ENCODE measurements at regions not wholly inside any gene's neighbourhood (a gene's known extent, or its start where the extent isn't known, plus 50 kb on each side); places are given as distances from the start of the nearest gene placed in this dataset.

GRCh38 chr2:7456762-7457161 is 539.5 kb downstream of the RNF144A start:
- TF ChIP-seq RAD21 (IDR thresholded peaks at IDR 0.05; ENCODE audit: low read depth) (no peak), POLR2AphosphoS5 (IDR thresholded peaks at IDR 0.05; ENCODE audit: low read depth, low read length) (no peak), CTCF (IDR thresholded peaks at IDR 0.05 in 2 of 3, conservative IDR thresholded peaks at IDR 0.05 in 1 of 3; ENCODE audit: borderline replicate concordance in 1 of 3, insufficient read depth in 1 of 3, low read depth in 2 of 3, low read length in 2 of 3) (no peak), POLR2A (IDR thresholded peaks at IDR 0.05; ENCODE audit: borderline replicate concordance, extremely low read depth, insufficient read depth, insufficient read length) (no peak), CEBPB (IDR thresholded peaks at IDR 0.05; ENCODE audit: low read depth) (no peak), MAX (IDR thresholded peaks at IDR 0.05) (no peak), ZNF274 (IDR thresholded peaks at IDR 0.05; ENCODE audit: low read depth, low read length) (no peak), REST (IDR thresholded peaks at IDR 0.05; ENCODE audit: low read depth) (no peak), ZBTB33 (IDR thresholded peaks at IDR 0.05; ENCODE audit: extremely low read depth, insufficient replicate concordance, low read length) (no peak), ELF1 (IDR thresholded peaks at IDR 0.05; ENCODE audit: borderline replicate concordance, low read depth) (no peak), YY1 (IDR thresholded peaks at IDR 0.05; ENCODE audit: extremely low read depth, insufficient replicate concordance, low read depth, low read length) (no peak), ATF3 (IDR thresholded peaks at IDR 0.05) (no peak), ZFX (IDR thresholded peaks at IDR 0.05) (no peak)
